Mesendoderm (in vitro differentiated cells): ENCODE measurements at regions not wholly inside any gene's neighbourhood (a gene's known extent, or its start where the extent isn't known, plus 50 kb on each side); places are given as distances from the start of the nearest gene placed in this dataset.
A peak's percentile ranks its signal among the peaks of the same experiment; 100 is the strongest.
"Not testable (repeated sequence)": the region's sequence is repeated elsewhere in the genome, so short reads cannot be mapped to it uniquely, and the experiment has no call there.

Source experiments
- DNase-seq: peaks from one replicate; pipeline ENCODE4 v3.0.0; 2013
- H2AK5ac ChIP-seq: 2 replicates; pipeline ENCODE4 v1.6.1; 2013; ENCODE audit warnings: low read length, inconsistent platforms
- H2BK120ac ChIP-seq: 2 replicates; pipeline ENCODE4 v1.6.1; 2013; ENCODE audit warnings: low read depth, mild to moderate bottlenecking, low read length, moderate library complexity, mixed read lengths
- H2BK15ac ChIP-seq: replicated peaks from 2 replicates; pipeline ENCODE4 v1.6.1; 2013; ENCODE audit warnings: low read depth, mild to moderate bottlenecking, moderate library complexity
- H2BK5ac ChIP-seq: 2 replicates; pipeline ENCODE4 v1.6.1; 2013; ENCODE audit warnings: low read length, inconsistent platforms
- H3K18ac ChIP-seq: 2 replicates; pipeline ENCODE4 v1.6.1; 2013; ENCODE audit warnings: mild to moderate bottlenecking, low read length, mixed read lengths
- H3K23ac ChIP-seq: one replicate; pipeline ENCODE4 v1.6.1; 2013; ENCODE audit warnings: low read length
- H3K27ac ChIP-seq: 2 replicates; pipeline ENCODE4 v1.5.1; 2013; ENCODE audit warnings: low read depth, mild to moderate bottlenecking, inconsistent platforms, low read length, moderate library complexity
- H3K27me3 ChIP-seq: 2 replicates; pipeline ENCODE4 v1.6.1; 2013; ENCODE audit warnings: low read length, control low read depth, mild to moderate bottlenecking, inconsistent platforms; ENCODE audit not compliant: insufficient read depth, poor library complexity
- H3K36me3 ChIP-seq: 2 replicates; pipeline ENCODE4 v1.6.1; 2013; ENCODE audit warnings: low read length, inconsistent platforms; ENCODE audit not compliant: control insufficient read depth, insufficient read depth
- H3K4ac ChIP-seq: one replicate; pipeline ENCODE4 v1.6.1; 2013; ENCODE audit warnings: low read depth, mild to moderate bottlenecking, low read length, moderate library complexity
- H3K4me1 ChIP-seq: 2 replicates; pipeline ENCODE4 v1.6.1; 2013; ENCODE audit warnings: low read depth, low read length, inconsistent platforms; ENCODE audit not compliant: control insufficient read depth
- H3K4me2 ChIP-seq: 2 replicates; pipeline ENCODE4 v1.6.1; 2013; ENCODE audit warnings: low read length
- H3K4me3 ChIP-seq: 2 replicates; pipeline ENCODE4 v1.5.1; 2013; ENCODE audit warnings: mild to moderate bottlenecking, low read length
- H3K56ac ChIP-seq: one replicate; pipeline ENCODE4 v1.6.1; 2013; ENCODE audit warnings: low read length
- H3K79me1 ChIP-seq: 2 replicates; pipeline ENCODE4 v1.6.1; 2013; ENCODE audit warnings: low read length, inconsistent platforms
- H3K79me2 ChIP-seq: 2 replicates; pipeline ENCODE4 v1.6.1; 2013; ENCODE audit warnings: mild to moderate bottlenecking, low read length; ENCODE audit not compliant: control insufficient read depth, insufficient read depth
- H3K9ac ChIP-seq: 2 replicates; pipeline ENCODE4 v1.6.1; 2013; ENCODE audit warnings: low read length, inconsistent platforms
- H4K5ac ChIP-seq: one replicate; pipeline ENCODE4 v1.6.1; 2013; ENCODE audit warnings: low read length
- H4K8ac ChIP-seq: one replicate; pipeline ENCODE4 v1.6.1; 2013; ENCODE audit warnings: low read depth, mild to moderate bottlenecking, control low read depth, low read length, moderate library complexity
- WGBS: extraction: QIAGEN DNeasy Blood & Tissue Kit; methylation state at CpG from one replicate; pipeline ENCODE4 v1.1.7; 2013; ENCODE audit warnings: low lambda C conversion rate, missing lambda C conversion rate; ENCODE audit not compliant: insufficient coverage; ENCODE audit errors: extremely low coverage; 5-methylcytosine and 5-hydroxymethylcytosine counted together

GRCh38 chr6:104676679-104677078 is 183.0 kb downstream of the HACE1 start:
- H3K4me1 ChIP-seq, H2BK5ac ChIP-seq, H3K4me3 ChIP-seq, H2BK120ac ChIP-seq, H3K23ac ChIP-seq, H3K18ac ChIP-seq, H3K4me2 ChIP-seq, H2BK15ac ChIP-seq, H3K79me1 ChIP-seq, H3K9ac ChIP-seq, DNase-seq, H3K36me3 ChIP-seq, H2AK5ac ChIP-seq, H4K5ac ChIP-seq, H4K8ac ChIP-seq, H3K79me2 ChIP-seq, H3K27me3 ChIP-seq, H3K56ac ChIP-seq, H3K27ac ChIP-seq, H3K4ac ChIP-seq: not testable (repeated sequence)
- no CpG with 5 or more reads among the region's 3 CpGs for WGBS

DNA sequence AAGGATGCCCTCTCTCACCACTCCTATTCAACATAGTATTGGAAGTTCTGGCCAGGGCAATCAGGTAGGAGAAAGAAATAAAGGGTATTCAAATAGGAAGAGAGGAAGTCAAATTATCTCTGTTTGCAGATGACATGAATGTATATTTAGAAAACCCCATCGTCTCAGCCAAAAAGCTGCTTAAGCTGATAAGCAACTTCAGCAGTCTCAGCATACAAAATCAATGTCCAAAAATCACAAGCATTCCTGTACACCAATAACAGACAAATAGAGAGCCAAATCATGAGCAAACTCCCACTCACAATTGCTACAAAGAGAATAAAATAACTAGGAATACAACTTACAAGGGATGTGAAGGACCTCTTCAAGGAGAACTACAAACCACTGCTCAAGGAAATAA is 184.6 kb downstream of the HACE1 start:
- H2BK120ac ChIP-seq, H3K79me2 ChIP-seq, H3K4me3 ChIP-seq, H3K56ac ChIP-seq, H2AK5ac ChIP-seq, H3K9ac ChIP-seq, H3K36me3 ChIP-seq, H4K8ac ChIP-seq, H3K4me1 ChIP-seq, H3K79me1 ChIP-seq, H3K18ac ChIP-seq, DNase-seq, H3K23ac ChIP-seq, H3K4ac ChIP-seq, H4K5ac ChIP-seq, H3K27me3 ChIP-seq, H2BK15ac ChIP-seq, H3K27ac ChIP-seq, H3K4me2 ChIP-seq, H2BK5ac ChIP-seq: not testable (repeated sequence)
- WGBS = no CpG with 5 or more reads among the region's 1 CpG

- not testable (repeated sequence) for H3K23ac ChIP-seq, H3K9ac ChIP-seq, H4K8ac ChIP-seq, H2AK5ac ChIP-seq, H3K18ac ChIP-seq, H2BK5ac ChIP-seq, H3K4me1 ChIP-seq, H3K4me3 ChIP-seq, H3K79me1 ChIP-seq, H2BK15ac ChIP-seq, H3K27ac ChIP-seq, H3K4me2 ChIP-seq, H3K27me3 ChIP-seq, H4K5ac ChIP-seq, H3K36me3 ChIP-seq, H3K79me2 ChIP-seq, H3K56ac ChIP-seq, H3K4ac ChIP-seq, H2BK120ac ChIP-seq, DNase-seq
- no CpG with 5 or more reads among the region's 1 CpG for WGBS
Observed at GRCh38 chr6:104673078-104673477, 186.6 kb downstream of the HACE1 start.

DNA sequence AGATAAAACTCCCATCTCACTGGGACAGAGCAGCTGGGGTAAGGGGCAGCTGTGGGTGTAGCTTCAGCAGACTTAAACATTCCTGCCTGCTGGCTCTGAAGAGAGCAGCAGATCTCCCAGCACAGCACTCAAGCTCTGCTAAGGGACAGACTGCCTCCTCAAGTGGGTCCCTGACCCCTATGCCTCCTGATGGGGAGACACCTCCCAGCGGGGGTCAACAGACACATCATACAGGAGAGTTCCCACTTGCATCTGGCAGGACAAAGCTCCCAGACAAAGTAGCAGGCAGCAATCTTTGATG is 188.2 kb downstream of the HACE1 start:
- not testable (repeated sequence) for H3K18ac ChIP-seq, H3K4me2 ChIP-seq, H3K4me3 ChIP-seq, H3K36me3 ChIP-seq, H3K4ac ChIP-seq, H3K23ac ChIP-seq, H3K4me1 ChIP-seq, H3K56ac ChIP-seq, H2BK15ac ChIP-seq, H3K9ac ChIP-seq, H4K8ac ChIP-seq, H2AK5ac ChIP-seq, H2BK120ac ChIP-seq, H3K27me3 ChIP-seq, H4K5ac ChIP-seq, DNase-seq, H3K79me1 ChIP-seq, H3K27ac ChIP-seq, H3K79me2 ChIP-seq, H2BK5ac ChIP-seq
- WGBS = no CpG with 5 or more reads among the region's 1 CpG

DNA sequence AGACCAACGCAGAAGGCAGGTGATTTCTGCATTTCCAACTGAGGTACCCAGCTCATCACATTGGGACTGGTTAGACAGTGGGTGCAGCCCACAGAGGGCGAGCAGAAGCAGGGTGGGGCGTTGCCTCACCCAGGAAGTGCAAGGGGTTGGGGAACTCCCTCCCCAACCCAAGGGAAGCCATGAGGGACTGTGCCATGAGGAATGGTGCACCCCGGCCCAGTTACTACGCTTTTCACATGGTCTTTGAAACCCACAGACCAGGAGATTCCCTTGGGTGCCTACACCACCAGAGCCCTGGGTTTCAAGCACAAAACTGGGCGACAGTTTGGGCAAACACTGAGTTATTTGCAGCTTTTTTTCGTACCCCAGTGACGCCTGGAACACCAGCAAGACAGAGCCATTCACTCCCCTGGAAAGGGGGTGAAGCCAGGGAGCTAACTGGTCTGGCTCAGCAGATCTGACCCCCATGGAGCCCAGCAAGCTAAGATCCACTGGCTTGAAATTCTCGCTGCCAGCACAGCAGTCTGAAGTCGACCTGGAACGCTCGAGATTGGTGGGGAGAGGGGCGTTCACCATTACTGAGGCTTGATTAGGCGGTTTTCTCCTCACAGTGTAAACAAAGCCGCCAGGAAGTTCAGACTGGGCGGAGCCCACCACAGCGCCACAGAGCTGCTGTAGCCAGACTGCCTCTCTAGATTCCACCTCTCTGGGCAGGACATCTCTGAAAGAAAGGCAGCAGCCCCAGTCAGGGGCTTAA is 188.7 kb downstream of the HACE1 start:
- WGBS = no CpG with 5 or more reads among the region's 17 CpGs
- not testable (repeated sequence) for H2BK5ac ChIP-seq, H3K9ac ChIP-seq, H3K18ac ChIP-seq, H2BK120ac ChIP-seq, H3K23ac ChIP-seq, H3K79me2 ChIP-seq, H2BK15ac ChIP-seq, H3K56ac ChIP-seq, H4K5ac ChIP-seq, H3K4me3 ChIP-seq, H3K27ac ChIP-seq, H3K36me3 ChIP-seq, H2AK5ac ChIP-seq, H3K79me1 ChIP-seq, H3K4me2 ChIP-seq, H3K27me3 ChIP-seq, H3K4me1 ChIP-seq, H4K8ac ChIP-seq, H3K4ac ChIP-seq
- DNase-seq = peak; percentile 41

DNA sequence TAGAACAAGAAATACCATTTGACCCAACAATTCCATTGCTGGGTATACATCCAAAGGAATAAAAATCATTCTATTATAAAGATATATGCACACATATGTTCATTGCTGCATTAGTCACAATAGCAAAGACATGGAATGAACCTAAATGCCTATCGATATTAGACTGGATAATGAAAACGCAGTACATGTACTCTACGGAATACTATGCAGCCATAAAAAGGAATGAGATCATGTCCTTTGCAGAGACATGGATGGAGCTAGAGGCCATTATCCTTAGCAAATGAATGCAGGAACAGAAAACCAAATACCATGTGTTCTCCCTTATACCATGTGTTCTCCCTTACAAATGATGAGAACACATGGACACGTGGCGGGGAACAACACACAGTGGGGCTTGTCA is 190.2 kb downstream of the HACE1 start:
- H2BK5ac ChIP-seq = no peak overlapping the region
- no peaks in the 10 kb centered on the region for H3K27me3 ChIP-seq
- H3K23ac ChIP-seq = no peak overlapping the region
- H2BK15ac ChIP-seq = no peak overlapping the region
- no peak for DNase-seq
- H4K5ac ChIP-seq = no peak overlapping the region
- H3K79me1 ChIP-seq = no peaks in the 10 kb centered on the region
- no peak overlapping the region for H3K18ac ChIP-seq
- no peak overlapping the region for H3K56ac ChIP-seq
- H3K27ac ChIP-seq = no peak overlapping the region
- H3K4me3 ChIP-seq = no peak overlapping the region
- H2BK120ac ChIP-seq = no peak overlapping the region
- no peaks in the 10 kb centered on the region for H3K36me3 ChIP-seq
- no peak overlapping the region for H3K4ac ChIP-seq
- H4K8ac ChIP-seq = no peak overlapping the region
- no peaks in the 10 kb centered on the region for H3K4me1 ChIP-seq
- H3K79me2 ChIP-seq = no peaks in the 10 kb centered on the region
- WGBS = no CpG with 5 or more reads among the region's 5 CpGs
- H2AK5ac ChIP-seq = no peak overlapping the region
- H3K9ac ChIP-seq = no peak overlapping the region
- H3K4me2 ChIP-seq = no peak overlapping the region
